ENCODE measurements at regions not wholly inside any gene's neighbourhood (a gene's known extent, or its start where the extent isn't known, plus 50 kb on each side); places are given as distances from the start of the nearest gene placed in this dataset.

DNA sequence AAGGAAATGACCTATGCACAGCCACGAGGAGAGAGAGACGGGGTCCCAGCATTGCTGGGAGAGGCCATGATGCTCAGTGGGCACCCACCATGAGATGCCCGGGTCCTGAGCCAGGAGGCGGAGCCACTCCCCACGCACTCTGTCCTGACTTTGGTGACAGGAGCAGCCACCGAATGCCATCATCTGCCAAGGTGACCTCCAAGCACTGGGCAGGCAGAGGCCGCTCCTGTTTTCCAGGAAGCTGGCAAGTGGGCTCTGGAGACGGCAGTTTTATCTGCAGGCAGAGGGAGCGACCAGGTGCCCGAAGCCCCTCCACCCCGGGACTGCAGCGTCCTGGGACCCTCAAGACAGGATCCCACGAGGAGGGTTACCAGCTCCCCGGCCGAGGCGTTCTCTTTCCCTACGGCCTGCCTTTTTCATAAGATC lies 453.9 kb downstream of the BRD1 start:
- H3K4me3 ChIP-seq (replicated peaks; ENCODE audit: low read depth, low read length): no peak overlapping the region
- TF ChIP-seq, protein P1, sequence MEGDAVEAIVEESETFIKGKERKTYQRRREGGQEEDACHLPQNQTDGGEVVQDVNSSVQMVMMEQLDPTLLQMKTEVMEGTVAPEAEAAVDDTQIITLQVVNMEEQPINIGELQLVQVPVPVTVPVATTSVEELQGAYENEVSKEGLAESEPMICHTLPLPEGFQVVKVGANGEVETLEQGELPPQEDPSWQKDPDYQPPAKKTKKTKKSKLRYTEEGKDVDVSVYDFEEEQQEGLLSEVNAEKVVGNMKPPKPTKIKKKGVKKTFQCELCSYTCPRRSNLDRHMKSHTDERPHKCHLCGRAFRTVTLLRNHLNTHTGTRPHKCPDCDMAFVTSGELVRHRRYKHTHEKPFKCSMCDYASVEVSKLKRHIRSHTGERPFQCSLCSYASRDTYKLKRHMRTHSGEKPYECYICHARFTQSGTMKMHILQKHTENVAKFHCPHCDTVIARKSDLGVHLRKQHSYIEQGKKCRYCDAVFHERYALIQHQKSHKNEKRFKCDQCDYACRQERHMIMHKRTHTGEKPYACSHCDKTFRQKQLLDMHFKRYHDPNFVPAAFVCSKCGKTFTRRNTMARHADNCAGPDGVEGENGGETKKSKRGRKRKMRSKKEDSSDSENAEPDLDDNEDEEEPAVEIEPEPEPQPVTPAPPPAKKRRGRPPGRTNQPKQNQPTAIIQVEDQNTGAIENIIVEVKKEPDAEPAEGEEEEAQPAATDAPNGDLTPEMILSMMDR (IDR thresholded peaks at IDR 0.05; ENCODE audit: low read depth, low read length, missing control alignments): no peak
- no peak for DNase-seq (ENCODE audit: extremely low read depth, low read depth)

DNA sequence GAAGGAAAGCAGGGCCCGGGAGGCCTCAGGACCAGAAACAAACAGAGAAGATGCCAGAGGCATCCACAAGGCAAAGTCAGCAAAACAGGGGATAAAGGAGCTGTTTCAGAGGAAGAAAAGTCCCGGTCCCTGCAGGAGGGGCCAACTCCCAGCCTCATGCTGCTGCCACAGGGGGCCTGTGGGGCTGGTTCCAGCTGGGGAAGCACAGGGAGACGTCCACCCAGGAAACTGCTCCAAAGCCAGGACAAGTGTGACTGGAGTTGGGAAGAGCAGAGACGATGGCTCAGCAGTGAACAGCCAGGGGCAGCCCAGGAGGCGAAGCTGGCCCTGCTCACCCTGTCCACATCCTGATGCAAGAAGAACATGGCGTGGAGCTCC lies 454.4 kb downstream of the BRD1 start:
- no peak for DNase-seq (ENCODE audit: extremely low read depth, low read depth)
- TF ChIP-seq, protein P1 (IDR thresholded peaks at IDR 0.05; ENCODE audit: low read depth, low read length, missing control alignments): no peak
- no peak overlapping the region for H3K4me3 ChIP-seq (replicated peaks; ENCODE audit: low read depth, low read length)

DNA sequence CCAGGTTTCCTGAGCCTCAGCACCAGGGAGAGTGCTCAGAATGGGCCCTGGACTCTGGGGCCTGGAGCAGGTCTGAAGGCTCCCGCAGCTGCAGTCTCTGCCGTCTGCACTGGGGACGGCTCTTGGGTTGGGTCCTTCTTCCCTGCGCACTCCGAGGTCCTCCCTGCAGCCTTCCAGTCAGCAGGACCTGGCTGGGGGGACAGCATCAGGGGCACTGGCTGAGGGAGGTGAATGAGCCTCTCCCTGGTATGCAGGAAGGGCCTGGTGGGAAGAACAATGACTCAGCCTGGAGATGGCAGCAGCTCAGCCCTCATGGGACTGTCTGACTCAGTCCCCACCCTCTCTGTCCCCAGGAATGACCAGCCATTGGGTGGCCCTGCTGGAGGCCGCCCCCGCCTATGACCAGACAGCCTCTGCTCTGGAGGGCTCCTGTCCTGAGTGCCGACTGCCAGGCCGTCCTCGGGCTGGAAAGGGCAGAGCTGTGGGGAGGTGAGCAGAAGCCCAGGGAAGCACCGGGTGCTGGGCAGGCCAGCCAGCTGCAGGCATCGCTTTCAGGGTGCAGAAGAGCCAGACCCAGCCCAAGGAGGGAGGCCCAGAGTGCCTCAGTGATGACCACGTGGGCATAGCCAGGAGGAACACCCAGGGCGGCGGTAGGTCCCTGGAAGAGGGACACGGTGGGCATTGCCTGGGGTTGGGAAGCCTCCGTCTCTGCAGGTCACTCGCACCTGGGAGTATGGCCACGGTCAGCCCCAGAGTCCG lies 455.0 kb downstream of the BRD1 start:
- DNase-seq (ENCODE audit: extremely low read depth, low read depth): no peak
- TF ChIP-seq, protein P1 (IDR thresholded peaks at IDR 0.05; ENCODE audit: low read depth, low read length, missing control alignments): no peak
- no peak overlapping the region for H3K4me3 ChIP-seq (replicated peaks; ENCODE audit: low read depth, low read length)

DNA sequence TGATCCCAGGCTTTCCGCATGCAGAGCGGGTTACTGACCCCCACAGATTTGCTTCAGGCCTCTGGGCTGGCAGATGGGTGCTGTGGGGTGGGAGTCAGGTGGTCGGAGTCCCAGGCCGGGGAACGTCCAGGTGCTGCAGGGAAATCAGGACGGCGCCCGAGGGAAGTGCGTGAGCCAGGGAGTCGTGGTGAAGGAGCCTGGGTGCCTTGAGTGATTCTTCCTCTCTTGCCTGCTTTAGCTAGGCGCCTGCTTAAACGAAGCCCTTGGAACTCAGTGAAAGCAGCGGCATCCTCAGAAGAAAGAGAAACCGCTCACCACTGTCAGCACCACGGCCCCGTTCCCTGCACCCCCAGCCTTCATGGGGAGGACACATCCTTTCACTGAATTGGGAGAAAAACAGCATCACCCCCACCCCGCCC lies 455.6 kb downstream of the BRD1 start:
- TF ChIP-seq, protein P1 (IDR thresholded peaks at IDR 0.05; ENCODE audit: low read depth, low read length, missing control alignments): no peak
- no peak for DNase-seq (ENCODE audit: extremely low read depth, low read depth)
- H3K4me3 ChIP-seq (replicated peaks; ENCODE audit: low read depth, low read length): no peak overlapping the region

DNA sequence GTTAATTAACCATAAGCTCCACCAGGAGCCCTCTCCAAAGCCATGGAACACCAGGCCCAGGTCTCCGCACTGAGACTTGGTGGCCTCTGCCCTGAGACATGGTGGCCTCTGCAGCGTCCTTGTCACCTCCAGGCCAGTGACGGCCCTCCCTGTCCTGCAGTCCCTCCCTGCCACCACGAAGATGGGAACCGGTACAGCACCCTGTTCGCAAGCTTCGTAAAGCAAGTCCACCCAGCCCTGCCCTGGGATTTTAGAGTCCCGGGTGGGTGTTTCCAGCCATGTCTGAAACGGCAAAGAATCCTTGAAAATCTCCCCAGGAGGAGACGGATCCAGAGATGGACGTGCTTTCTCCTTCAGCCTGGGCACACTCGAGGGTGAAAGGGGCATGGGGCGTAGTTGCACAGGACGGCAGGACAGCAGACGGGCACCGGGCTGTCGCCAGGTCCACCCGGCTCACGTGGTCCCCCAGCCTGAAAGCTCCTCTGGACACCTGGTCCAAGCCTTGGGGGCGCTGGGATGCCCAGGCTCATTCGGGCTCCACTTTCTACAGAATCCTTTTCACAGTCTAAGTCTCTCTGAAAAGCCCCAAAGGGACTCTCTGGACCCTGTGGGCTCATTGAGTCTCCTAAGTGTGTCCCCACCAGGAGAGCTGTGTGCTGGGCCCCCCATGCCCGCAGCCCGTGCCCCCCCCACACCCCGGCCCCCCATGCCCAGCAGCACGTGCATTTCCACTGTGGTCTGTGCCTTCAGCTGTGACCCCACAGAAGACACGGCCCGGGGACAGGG lies 456.2 kb downstream of the BRD1 start:
- no peak for DNase-seq (ENCODE audit: extremely low read depth, low read depth)
- TF ChIP-seq, protein P1 (IDR thresholded peaks at IDR 0.05; ENCODE audit: low read depth, low read length, missing control alignments): no peak
- no peak overlapping the region for H3K4me3 ChIP-seq (replicated peaks; ENCODE audit: low read depth, low read length)

DNA sequence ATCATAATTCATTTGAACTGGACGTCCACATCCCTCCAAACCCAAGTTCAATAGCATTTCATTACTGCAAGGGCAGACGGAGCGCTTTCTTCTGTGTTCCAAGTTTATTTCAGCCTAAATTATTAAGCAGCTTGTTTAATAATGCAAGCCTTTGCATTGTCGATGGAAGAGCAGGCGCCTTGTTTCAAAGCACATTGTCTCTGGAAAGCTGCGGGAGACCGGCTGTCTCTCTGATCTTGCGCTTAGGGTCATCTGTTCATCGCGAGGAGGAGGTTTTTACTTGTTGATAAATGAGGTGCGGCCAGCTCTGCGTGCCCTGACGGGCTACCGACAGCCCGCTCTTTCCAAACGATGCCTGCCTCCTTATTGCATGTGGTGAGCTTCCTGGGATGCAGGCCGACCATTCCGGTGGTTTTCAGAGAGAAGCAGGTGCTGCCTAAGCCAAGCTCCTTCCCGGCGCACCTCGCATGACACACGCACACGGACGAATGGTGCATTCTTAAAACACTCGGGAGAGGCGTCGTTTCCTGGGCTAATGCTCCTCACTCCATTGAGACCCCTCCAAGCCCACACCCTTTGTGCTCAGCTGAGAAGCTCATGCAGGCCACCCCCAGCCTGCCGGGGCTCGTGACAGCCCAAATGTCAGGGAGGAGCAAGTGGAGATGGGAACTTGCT lies 456.9 kb downstream of the BRD1 start:
- DNase-seq (ENCODE audit: extremely low read depth, low read depth): no peak
- H3K4me3 ChIP-seq (replicated peaks; ENCODE audit: low read depth, low read length): no peak overlapping the region
- TF ChIP-seq, protein P1 (IDR thresholded peaks at IDR 0.05; ENCODE audit: low read depth, low read length, missing control alignments): no peak
